Lung (tissue), 11 donors: ENCODE measurements at regions not wholly inside any gene's neighbourhood (a gene's known extent, or its start where the extent isn't known, plus 50 kb on each side); places are given as distances from the start of the nearest gene placed in this dataset.

Experiments used
- ATAC-seq: fragments of 200-7000 bp; cut with Tn5 transposase; one replicate; pipeline ENCODE4 v1.9.1; 2020; ENCODE audit warnings: moderate number of reproducible peaks; ENCODE audit not compliant: insufficient read depth, low FRiP score
- DNase-seq, 3 donors: peaks; one replicate each; pipeline ENCODE4 v3.0.0-alpha.2; 2013 to 2017
- H3K27ac ChIP-seq, 2 donors: one replicate each; pipeline ENCODE4 v1.5.1; 2013; ENCODE audit warnings: mild to moderate bottlenecking in 2 of 2, moderate library complexity in 2 of 2, control low read depth in 1 of 2, inconsistent platforms in 1 of 2, low read depth in 1 of 2, low read length in 1 of 2
- H3K27me3 ChIP-seq, 3 donors: one replicate each; pipeline ENCODE4 v1.5.1; 2013; ENCODE audit warnings: low read length in 2 of 3; ENCODE audit not compliant: control insufficient read depth in 3 of 3, insufficient read depth in 3 of 3
- H3K36me3 ChIP-seq, 4 donors: one replicate each; pipeline ENCODE4 v1.5.1; 2013; ENCODE audit warnings: low read length in 4 of 4, mild to moderate bottlenecking in 1 of 4, moderate library complexity in 1 of 4; ENCODE audit not compliant: control insufficient read depth in 4 of 4, insufficient read depth in 4 of 4
- H3K4me1 ChIP-seq, 5 donors: one replicate each; pipeline ENCODE4 v1.5.1; 2013; ENCODE audit warnings: low read length in 5 of 5, mild to moderate bottlenecking in 2 of 5, moderate library complexity in 1 of 5; ENCODE audit not compliant: control insufficient read depth in 5 of 5, insufficient read depth in 5 of 5
- H3K4me3 ChIP-seq: one replicate; pipeline ENCODE4 v1.5.1; 2013; ENCODE audit warnings: mild to moderate bottlenecking, control low read depth, moderate library complexity
- H3K9ac ChIP-seq, 2 donors: one replicate each; pipeline ENCODE4 v1.5.1; 2013; ENCODE audit warnings: low read length in 2 of 2, control low read depth in 1 of 2; ENCODE audit not compliant: insufficient read depth in 1 of 2
- H3K9me3 ChIP-seq, 4 donors: one replicate each; pipeline ENCODE4 v1.5.1; 2013; ENCODE audit warnings: low read length in 3 of 4, mild to moderate bottlenecking in 1 of 4, moderate library complexity in 1 of 4; ENCODE audit not compliant: control insufficient read depth in 4 of 4, insufficient read depth in 3 of 4
- WGBS, 2 donors: extraction: QIAGEN DNeasy Blood & Tissue Kit; methylation state at CpG; one replicate each; pipeline ENCODE4 v1.1.7; 2013; 5-methylcytosine and 5-hydroxymethylcytosine counted together
- TF ChIP-seq, protein P1 (sequence below): IDR thresholded peaks from 2 replicates; pipeline ENCODE4 v1.5.1; 2012; ENCODE audit warnings: mild to moderate bottlenecking; ENCODE audit errors: control extremely low read depth, extremely low read depth
- donor health status: control.
- donor health status: control.
- donor health status: Bipolar disorder and iron deficiency.
- donor health status: healthy.
- donor health status: DM: yes; HTN: yes; CAD: no.

DNA sequence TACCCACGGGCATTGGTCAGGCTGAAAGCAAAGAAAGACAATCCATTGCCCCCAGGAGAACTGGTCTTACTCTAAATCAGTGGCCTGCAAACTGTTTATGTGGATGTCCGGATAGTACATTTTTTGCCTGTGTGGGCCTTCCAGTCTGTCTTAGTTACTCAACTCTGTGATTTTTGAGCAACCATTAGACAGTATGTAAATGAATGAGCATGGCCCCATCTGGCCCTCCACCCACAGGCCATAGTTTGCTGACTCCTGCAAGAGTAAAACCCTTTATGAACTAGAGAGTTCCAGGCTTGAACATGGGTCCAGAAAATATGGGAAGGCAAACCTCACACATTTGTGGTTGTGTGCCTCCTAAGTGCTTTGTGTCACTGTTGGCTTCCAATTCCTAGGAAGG, 55.7 kb upstream of the CYP1B1 start:
- 89 to 94% methylated on average over 2 of the region's 2 CpGs for WGBS, 2 donors
- TF ChIP-seq, protein P1, sequence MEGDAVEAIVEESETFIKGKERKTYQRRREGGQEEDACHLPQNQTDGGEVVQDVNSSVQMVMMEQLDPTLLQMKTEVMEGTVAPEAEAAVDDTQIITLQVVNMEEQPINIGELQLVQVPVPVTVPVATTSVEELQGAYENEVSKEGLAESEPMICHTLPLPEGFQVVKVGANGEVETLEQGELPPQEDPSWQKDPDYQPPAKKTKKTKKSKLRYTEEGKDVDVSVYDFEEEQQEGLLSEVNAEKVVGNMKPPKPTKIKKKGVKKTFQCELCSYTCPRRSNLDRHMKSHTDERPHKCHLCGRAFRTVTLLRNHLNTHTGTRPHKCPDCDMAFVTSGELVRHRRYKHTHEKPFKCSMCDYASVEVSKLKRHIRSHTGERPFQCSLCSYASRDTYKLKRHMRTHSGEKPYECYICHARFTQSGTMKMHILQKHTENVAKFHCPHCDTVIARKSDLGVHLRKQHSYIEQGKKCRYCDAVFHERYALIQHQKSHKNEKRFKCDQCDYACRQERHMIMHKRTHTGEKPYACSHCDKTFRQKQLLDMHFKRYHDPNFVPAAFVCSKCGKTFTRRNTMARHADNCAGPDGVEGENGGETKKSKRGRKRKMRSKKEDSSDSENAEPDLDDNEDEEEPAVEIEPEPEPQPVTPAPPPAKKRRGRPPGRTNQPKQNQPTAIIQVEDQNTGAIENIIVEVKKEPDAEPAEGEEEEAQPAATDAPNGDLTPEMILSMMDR, result no peak
- Histone ChIP-seq H3K9me3 (peaks cover 0 to 7% (median 0%) of the 10 kb centered on the region in 4 donors), H3K27ac (peak overlapping the region in 1 of 2 donors; percentile 9), H3K9ac (no peak overlapping the region), H3K36me3 (peaks cover 0 to 1% (median 0%) of the 10 kb centered on the region in 4 donors), H3K4me1 (peaks cover 0 to 7% (median 0%) of the 10 kb centered on the region in 5 donors), H3K4me3 (no peak overlapping the region), H3K27me3 (no peaks in the 10 kb centered on the region)
- no peak for DNase-seq
- ATAC-seq, result no peak

GRCh38 chr2:38130876-38131275, 54.9 kb upstream of the CYP1B1 start:
- no peak overlapping the region for H3K4me3 ChIP-seq
- peaks cover 0 to 7% (median 0%) of the 10 kb centered on the region in 5 donors for H3K4me1 ChIP-seq
- H3K9ac ChIP-seq, result no peak overlapping the region
- H3K9me3 ChIP-seq, result peaks cover 0 to 7% (median 0%) of the 10 kb centered on the region in 4 donors
- H3K36me3 ChIP-seq, result peaks cover 0 to 1% (median 0%) of the 10 kb centered on the region in 4 donors
- H3K27ac ChIP-seq, result no peak overlapping the region
- WGBS, 2 donors, result 52 to 67% methylated on average over 3 of the region's 3 CpGs
- no peaks in the 10 kb centered on the region for H3K27me3 ChIP-seq
- ATAC-seq (no peak), DNase-seq (no peak)
- TF ChIP-seq, protein P1, result no peak

DNA sequence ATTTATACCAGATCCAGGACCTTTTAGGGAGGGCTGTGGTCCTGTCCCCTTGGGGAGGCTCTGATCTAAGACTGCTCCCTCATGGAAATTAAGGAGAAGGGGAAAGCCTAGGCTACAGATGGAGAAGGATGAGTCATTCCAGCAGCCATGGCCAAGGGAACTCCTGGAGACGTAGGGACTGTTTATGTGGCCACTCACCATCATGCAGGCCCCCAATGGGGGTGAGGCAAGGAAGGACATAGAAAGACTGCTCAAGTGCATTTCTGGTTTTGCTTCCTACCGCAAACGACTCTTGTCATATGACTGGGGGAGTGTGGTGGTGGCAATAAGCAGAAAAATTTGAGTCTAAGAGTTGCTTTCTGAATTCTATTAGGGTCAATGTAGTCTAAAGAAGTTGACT, 54.0 kb upstream of the CYP1B1 start:
- 49 to 66% methylated on average over 3 of the region's 3 CpGs for WGBS, 2 donors
- no peak overlapping the region for H3K9ac ChIP-seq
- H3K27me3 ChIP-seq, result no peaks in the 10 kb centered on the region
- peak overlapping the region in 1 of 2 donors; percentile 33 for H3K27ac ChIP-seq
- ATAC-seq (no peak), DNase-seq (no peak)
- TF ChIP-seq, protein P1, result no peak
- peaks cover 0 to 7% (median 0%) of the 10 kb centered on the region in 4 donors for H3K9me3 ChIP-seq
- H3K4me1 ChIP-seq, result peaks cover 0 to 7% (median 0%) of the 10 kb centered on the region in 5 donors
- no peak overlapping the region for H3K4me3 ChIP-seq
- peaks cover 0 to 1% (median 0%) of the 10 kb centered on the region in 4 donors for H3K36me3 ChIP-seq

DNA sequence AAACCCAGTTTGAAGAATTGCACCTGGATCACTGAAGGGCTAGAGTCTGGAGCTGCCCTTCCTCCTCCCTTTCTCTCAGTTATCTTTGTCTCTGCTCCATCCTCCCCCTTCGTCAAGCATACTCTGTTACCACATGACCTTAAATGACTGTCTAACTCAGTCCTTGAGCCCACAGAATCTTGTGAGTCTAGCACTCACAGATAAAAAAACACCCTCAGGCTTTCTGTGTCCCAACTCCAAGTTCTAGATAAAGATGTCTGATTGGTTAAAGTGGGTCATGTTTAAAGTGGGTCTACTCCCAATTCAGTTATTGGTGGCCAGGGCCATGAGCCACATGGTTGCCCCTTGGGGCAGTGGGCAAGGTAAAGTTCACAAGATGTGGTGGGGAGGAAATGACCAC, 53.5 kb upstream of the CYP1B1 start:
- peak overlapping the region in 1 of 2 donors; percentile 80 for H3K27ac ChIP-seq
- TF ChIP-seq, protein P1, result no peak
- H3K9ac ChIP-seq, result no peak overlapping the region
- DNase-seq (no peak), ATAC-seq (no peak)
- peaks cover 0 to 7% (median 0%) of the 10 kb centered on the region in 5 donors for H3K4me1 ChIP-seq
- peaks cover 0 to 1% (median 0%) of the 10 kb centered on the region in 4 donors for H3K36me3 ChIP-seq
- H3K9me3 ChIP-seq, result peaks cover 0 to 7% (median 0%) of the 10 kb centered on the region in 4 donors
- 42 to 63% methylated on average over 1 of the region's 1 CpG for WGBS, 2 donors
- H3K4me3 ChIP-seq, result no peak overlapping the region
- H3K27me3 ChIP-seq, result no peaks in the 10 kb centered on the region
